A673 (cell line): ENCODE measurements at regions not wholly inside any gene's neighbourhood (a gene's known extent, or its start where the extent isn't known, plus 50 kb on each side); places are given as distances from the start of the nearest gene placed in this dataset.
A peak's percentile ranks its signal among the peaks of the same experiment; 100 is the strongest.

Experiments used
- BruUV-seq: library from RNA; stranded (reverse); fragments of 400-500 nt; replicated peaks from 2 replicates; lab custom pipeline; 2021; lab: Mats Ljungman, UMichigan
- CTCF ChIA-PET: fragments of 300-600 bp; sonication (Branson Sonifier 250); formaldehyde crosslinking; loops from one replicate; lab custom pipeline; 2022; ENCODE audit warnings: antibody characterized with exemption; lab: Charles Lee
- POLR2A ChIA-PET: fragments of 300-600 bp; sonication (Branson Sonifier 250); formaldehyde crosslinking; loops from one replicate; lab custom pipeline; 2022; ENCODE audit warnings: antibody characterized with exemption; ENCODE audit not compliant: low non-redundant PET; lab: Charles Lee
- DNase-seq: peaks from one replicate; pipeline ENCODE4 v3.0.0-alpha.2; 2015; ENCODE audit warnings: low spot score
- H3K27ac ChIP-seq: fragments of 200-600 bp; sonication (generic); 2 replicates; pipeline ENCODE4 v1.5.1; 2016; ENCODE audit warnings: mixed run types, low read depth, mild to moderate bottlenecking, mixed read lengths, antibody characterized with exemption, low read length; ENCODE audit not compliant: poor library complexity, severe bottlenecking
- H3K27me3 ChIP-seq: fragments of 200-600 bp; sonication (generic); replicated peaks from 2 replicates; pipeline ENCODE4 v1.6.1; 2017; ENCODE audit warnings: mixed run types, low read depth, mild to moderate bottlenecking, mixed read lengths, antibody characterized with exemption, low read length; ENCODE audit not compliant: insufficient read depth, poor library complexity
- H3K36me3 ChIP-seq: fragments of 200-600 bp; sonication (generic); 2 replicates; pipeline ENCODE4 v1.6.1; 2016; ENCODE audit warnings: mixed run types, mild to moderate bottlenecking, mixed read lengths, antibody characterized with exemption, low read length; ENCODE audit not compliant: insufficient read depth, poor library complexity, severe bottlenecking
- H3K4me1 ChIP-seq: fragments of 200-600 bp; sonication (generic); 2 replicates; pipeline ENCODE4 v1.6.1; 2017; ENCODE audit warnings: mixed run types, mild to moderate bottlenecking, mixed read lengths, antibody characterized with exemption, low read length; ENCODE audit not compliant: insufficient read depth, poor library complexity, severe bottlenecking
- H3K4me3 ChIP-seq: fragments of 200-600 bp; sonication (generic); 2 replicates; pipeline ENCODE4 v1.5.1; 2016; ENCODE audit warnings: low read depth, mixed run types, mild to moderate bottlenecking, mixed read lengths, low read length; ENCODE audit not compliant: poor library complexity, severe bottlenecking
- H3K9me3 ChIP-seq: fragments of 200-600 bp; sonication (generic); 2 replicates; pipeline ENCODE4 v1.6.1; 2016; ENCODE audit warnings: mixed run types, low read depth, mild to moderate bottlenecking, mixed read lengths, antibody characterized with exemption, low read length; ENCODE audit not compliant: poor library complexity, severe bottlenecking
- CTCF ChIP-seq: fragments of 300-800, 200-600 bp; sonication (generic); conservative IDR thresholded peaks from 2 replicates; pipeline ENCODE4 v1.5.1; 2017; ENCODE audit warnings: low read depth, mild to moderate bottlenecking, antibody characterized with exemption, low read length, moderate library complexity, mixed read lengths
- EZH2 ChIP-seq: fragments of 200-600 bp; sonication (generic); IDR thresholded peaks from 2 replicates; pipeline ENCODE4 v1.6.1; 2017; ENCODE audit warnings: borderline replicate concordance, low read depth, mild to moderate bottlenecking, mixed read lengths, antibody characterized with exemption, low read length; ENCODE audit not compliant: poor library complexity, severe bottlenecking
- intact Hi-C: fragments of 100-400 bp; cut with micrococcal nuclease; formaldehyde crosslinking; loops from one replicate; pipeline ENCODE4 v1.10.0; 2022; ENCODE audit not compliant: unreplicated experiment

- CTCF ChIA-PET = no interaction called here
- peaks cover 26% of the 10 kb centered on the region for H3K4me1 ChIP-seq
- H3K27ac ChIP-seq = no peak overlapping the region
- H3K27me3 ChIP-seq = no peaks in the 10 kb centered on the region
- TF ChIP-seq EZH2 = no peak
- no peak for TF ChIP-seq CTCF
- intact Hi-C loops = no loop called here
- H3K4me3 ChIP-seq = no peak overlapping the region
- POLR2A ChIA-PET = no interaction called here
- H3K9me3 ChIP-seq = no peaks in the 10 kb centered on the region
- BruUV-seq = no TSS peak
- H3K36me3 ChIP-seq = no peaks in the 10 kb centered on the region
- peak; percentile 25 for DNase-seq
Measured at GRCh38 chr13:73865027-73865426, 269.2 kb downstream of the KLF12 start.

- Histone ChIP-seq H3K9me3 (no peaks in the 10 kb centered on the region), H3K36me3 (no peaks in the 10 kb centered on the region), H3K4me1 (peaks cover 26% of the 10 kb centered on the region), H3K4me3 (no peak overlapping the region), H3K27me3 (no peaks in the 10 kb centered on the region), H3K27ac (no peak overlapping the region)
- ChIA-PET CTCF (no interaction called here), POLR2A (no interaction called here)
- TF ChIP-seq EZH2 = no peak
- no peak for TF ChIP-seq CTCF
- intact Hi-C loops = no loop called here
- DNase-seq = no peak
- no TSS peak for BruUV-seq
Measured at GRCh38 chr13:73861136-73861535, 273.1 kb downstream of the KLF12 start.

GRCh38 chr13:73860501-73860900 lies 273.7 kb downstream of the KLF12 start:
- no peak for DNase-seq
- Histone ChIP-seq H3K9me3 (no peaks in the 10 kb centered on the region), H3K4me3 (no peak overlapping the region), H3K27ac (no peak overlapping the region), H3K4me1 (peaks cover 26% of the 10 kb centered on the region), H3K36me3 (no peaks in the 10 kb centered on the region), H3K27me3 (no peaks in the 10 kb centered on the region)
- no TSS peak for BruUV-seq
- intact Hi-C loops = no loop called here
- ChIA-PET POLR2A (no interaction called here), CTCF (no interaction called here)
- TF ChIP-seq EZH2 (no peak), CTCF (no peak)
